Left renal cortex interstitium (tissue), 4 donors: ENCODE measurements at regions not wholly inside any gene's neighbourhood (a gene's known extent, or its start where the extent isn't known, plus 50 kb on each side); places are given as distances from the start of the nearest gene placed in this dataset.

ENCODE experiments used
- DNase-seq, 4 donors: peaks; one replicate each; pipeline ENCODE4 v3.0.0-alpha.2; 2013; ENCODE audit warnings: low read depth in 4 of 4, low spot score in 2 of 4, missing footprints in 1 of 4

GRCh38 chr18:1983746-1984515 lies 587.4 kb downstream of the METTL4 start:
- no peak for DNase-seq

- DNase-seq: no peak
Measured at GRCh38 chr18:1993866-1994265, 577.4 kb downstream of the METTL4 start.

- DNase-seq: no peak
Measured at GRCh38 chr18:1994471-1994870, 576.8 kb downstream of the METTL4 start.

GRCh38 chr18:1995041-1995612 lies 576.2 kb downstream of the METTL4 start:
- no peak for DNase-seq

GRCh38 chr18:1998121-1998520 lies 573.2 kb downstream of the METTL4 start:
- no peak for DNase-seq

- DNase-seq: no peak
Measured at GRCh38 chr18:1999387-1999786, 571.9 kb downstream of the METTL4 start.

- no peak for DNase-seq
Measured at GRCh38 chr18:2002151-2002550, 569.2 kb downstream of the METTL4 start.

- DNase-seq: no peak
Measured at GRCh38 chr18:2002604-2003003, 568.7 kb downstream of the METTL4 start.

- DNase-seq: no peak
Measured at GRCh38 chr18:2009942-2010697, 561.2 kb downstream of the METTL4 start.

GRCh38 chr18:2027016-2027415 lies 544.3 kb downstream of the METTL4 start:
- no peak for DNase-seq

- DNase-seq: no peak
Measured at GRCh38 chr18:2027756-2028155, 543.5 kb downstream of the METTL4 start.

- no peak for DNase-seq
Measured at GRCh38 chr18:2028986-2029385, 542.3 kb downstream of the METTL4 start.

GRCh38 chr18:2030647-2031046 lies 540.7 kb downstream of the METTL4 start:
- no peak for DNase-seq

- DNase-seq: no peak
Measured at GRCh38 chr18:2032036-2032435, 539.3 kb downstream of the METTL4 start.

GRCh38 chr18:2035056-2035455 lies 536.2 kb downstream of the METTL4 start:
- no peak for DNase-seq

- no peak for DNase-seq
Measured at GRCh38 chr18:2036086-2036485, 535.2 kb downstream of the METTL4 start.

- DNase-seq: no peak
Measured at GRCh38 chr18:2040279-2040678, 531.0 kb downstream of the METTL4 start.

- no peak for DNase-seq
Measured at GRCh38 chr18:2049986-2050385, 521.3 kb downstream of the METTL4 start.

- no peak for DNase-seq
Measured at GRCh38 chr18:2050702-2051201, 520.6 kb downstream of the METTL4 start.

GRCh38 chr18:2053490-2054089 lies 517.7 kb downstream of the METTL4 start:
- DNase-seq: no peak

- no peak for DNase-seq
Measured at GRCh38 chr18:2059336-2059735, 512.0 kb downstream of the METTL4 start.
